GM18867 (cell line): ENCODE measurements at regions not wholly inside any gene's neighbourhood (a gene's known extent, or its start where the extent isn't known, plus 50 kb on each side); places are given as distances from the start of the nearest gene placed in this dataset.
"Not testable (repeated sequence)": the region's sequence is repeated elsewhere in the genome, so short reads cannot be mapped to it uniquely, and the experiment has no call there.

ENCODE experiments used
- ATAC-seq: cut with Tn5 transposase; IDR thresholded peaks from one replicate; pipeline ENCODE4 v1.9.1; 2021; ENCODE audit warnings: mild to moderate bottlenecking, moderate library complexity; ENCODE audit not compliant: unreplicated experiment

DNA sequence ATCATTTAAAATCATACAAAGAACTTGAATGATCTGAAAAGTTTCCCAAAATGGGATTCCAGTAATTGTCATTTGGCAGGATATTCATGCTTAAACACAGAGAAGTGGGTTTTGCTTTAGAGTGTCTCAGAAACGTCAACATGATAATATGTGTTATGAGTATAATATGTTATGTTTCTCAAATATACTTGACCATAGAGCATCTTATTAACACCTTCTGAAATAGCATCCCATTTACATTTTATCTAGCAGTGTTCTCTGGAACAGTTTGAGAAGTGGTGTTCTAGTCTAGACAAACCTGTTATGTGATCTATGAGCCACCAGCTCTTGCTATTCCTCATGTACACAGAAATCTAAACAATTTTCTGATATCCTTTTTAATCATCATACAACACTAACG, 588.8 kb upstream of the PBX1 start:
- ATAC-seq: no peak

DNA sequence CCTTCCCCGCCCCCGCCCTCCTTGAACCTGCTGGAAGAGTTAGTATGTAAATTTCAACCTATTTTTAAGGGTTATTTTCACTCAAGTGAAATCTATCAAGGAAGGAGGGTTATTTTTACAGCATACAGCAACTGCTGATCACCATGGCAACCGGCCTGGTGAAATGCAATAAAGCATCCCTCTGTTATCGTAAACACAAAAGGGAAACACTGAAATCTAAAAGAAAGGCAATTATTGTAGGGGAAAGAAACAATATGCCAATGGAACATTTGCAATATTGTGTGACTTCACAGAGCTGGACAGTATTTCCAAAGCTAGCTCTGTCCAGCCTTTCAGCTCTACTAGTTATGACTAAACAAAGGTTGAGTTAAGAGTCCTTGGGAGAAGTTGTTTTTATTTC, 588.3 kb upstream of the PBX1 start:
- no peak for ATAC-seq

DNA sequence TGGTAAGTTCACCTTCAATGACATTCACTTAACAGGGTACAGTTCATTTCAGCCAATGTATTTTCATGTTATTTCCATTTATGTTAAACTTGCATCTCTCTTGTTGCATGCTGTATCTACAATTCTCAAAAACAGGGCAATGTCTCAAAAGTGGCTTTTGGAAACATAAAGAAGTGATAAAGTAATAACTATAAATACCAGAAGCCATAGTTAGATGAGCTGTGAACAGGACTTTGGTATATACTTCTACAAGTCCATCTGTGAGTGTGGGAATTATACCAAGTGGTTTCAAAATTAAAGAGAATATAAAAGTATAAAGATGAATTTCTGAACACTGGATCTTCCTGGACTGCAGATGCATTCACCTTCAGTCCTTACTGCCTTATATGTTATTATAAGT, 585.4 kb upstream of the PBX1 start:
- ATAC-seq: no peak

DNA sequence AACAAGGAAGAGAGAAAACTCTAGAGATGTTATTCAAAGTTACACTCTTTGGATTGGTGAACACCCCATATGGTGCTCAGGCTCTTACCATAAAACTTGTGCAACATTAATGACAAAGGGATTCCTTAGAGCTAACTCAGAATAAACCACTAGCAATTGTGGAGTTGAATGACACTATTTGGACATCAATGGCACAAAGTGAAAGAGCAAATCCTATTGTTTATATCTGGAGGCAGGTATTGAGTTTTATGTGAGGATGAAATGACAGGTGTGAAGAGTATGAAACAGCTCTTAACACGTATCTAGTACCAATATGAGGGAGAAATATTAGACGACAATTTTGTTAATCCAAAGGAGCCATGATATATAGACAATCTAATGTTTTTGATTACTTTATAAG, 584.9 kb upstream of the PBX1 start:
- ATAC-seq: no peak

DNA sequence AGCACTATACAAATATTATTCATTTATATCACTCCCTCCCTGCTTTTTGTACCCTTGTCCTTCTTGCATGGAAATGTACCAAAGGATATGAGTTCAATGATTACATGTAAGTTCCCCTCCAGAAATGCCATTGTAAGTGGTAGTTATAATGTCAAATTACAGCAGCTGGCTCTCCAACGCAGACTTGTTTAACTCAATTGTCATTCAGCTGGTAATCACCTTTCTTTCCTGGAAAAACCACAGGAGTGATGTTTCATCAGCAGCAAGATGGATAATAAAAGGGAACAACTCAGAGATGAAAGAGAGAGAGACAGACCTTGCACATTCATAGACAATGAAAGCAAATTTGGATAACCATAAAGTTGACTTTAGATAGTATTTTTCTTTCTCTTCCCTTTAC, 578.6 kb upstream of the PBX1 start:
- ATAC-seq: no peak

DNA sequence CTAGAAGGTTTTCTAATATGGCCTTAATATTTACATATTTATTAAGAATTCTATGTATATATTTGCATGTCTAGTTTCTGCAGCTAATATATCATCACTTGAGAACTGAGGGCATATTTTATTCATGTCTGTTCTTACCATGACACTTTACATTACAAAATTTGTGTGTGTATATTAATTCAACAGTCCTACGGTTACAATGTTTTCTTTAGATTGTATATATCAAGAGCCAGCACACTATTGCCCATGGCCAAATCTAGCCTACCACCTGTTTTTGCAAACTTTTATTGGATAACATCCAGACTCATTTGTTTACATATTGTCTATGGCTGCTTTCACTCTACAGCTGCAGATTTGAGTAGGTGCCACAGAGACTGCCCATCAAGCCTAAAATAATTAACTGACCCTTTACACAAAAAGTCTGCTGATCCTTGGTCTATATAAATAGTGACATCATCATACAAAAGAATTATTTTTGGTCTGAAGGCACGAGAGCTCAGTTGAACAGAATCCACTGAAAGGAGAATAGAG, 577.4 kb upstream of the PBX1 start:
- ATAC-seq: no peak

GRCh38 chr1:163983097-163983496, 575.9 kb upstream of the PBX1 start:
- no peak for ATAC-seq

- no peak for ATAC-seq
These were observed 573.3 kb upstream of the PBX1 start for GRCh38 chr1:163985700-163986099.

- ATAC-seq: no peak
These were observed 559.9 kb upstream of the PBX1 start for GRCh38 chr1:163999131-163999530.

DNA sequence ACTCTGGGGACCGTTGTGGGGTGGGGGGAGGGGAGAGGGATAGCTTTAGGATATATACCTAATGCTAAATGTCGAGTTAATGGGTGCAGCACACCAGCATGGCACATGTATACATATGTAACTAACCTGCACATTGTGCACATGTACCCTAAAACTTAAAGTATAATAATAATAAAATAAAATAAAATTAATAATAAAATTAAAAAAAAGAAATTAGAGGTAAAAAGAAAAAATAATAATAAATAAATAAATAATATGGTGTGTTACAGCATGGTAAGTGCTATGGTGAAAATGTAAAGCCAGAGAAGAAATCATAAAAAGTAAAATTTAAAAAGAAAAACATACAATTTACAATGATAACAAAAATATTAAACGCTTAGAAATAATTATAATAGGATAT, 552.8 kb upstream of the PBX1 start:
- not testable (repeated sequence) for ATAC-seq

GRCh38 chr1:164006621-164007020, 552.4 kb upstream of the PBX1 start:
- no peak for ATAC-seq

DNA sequence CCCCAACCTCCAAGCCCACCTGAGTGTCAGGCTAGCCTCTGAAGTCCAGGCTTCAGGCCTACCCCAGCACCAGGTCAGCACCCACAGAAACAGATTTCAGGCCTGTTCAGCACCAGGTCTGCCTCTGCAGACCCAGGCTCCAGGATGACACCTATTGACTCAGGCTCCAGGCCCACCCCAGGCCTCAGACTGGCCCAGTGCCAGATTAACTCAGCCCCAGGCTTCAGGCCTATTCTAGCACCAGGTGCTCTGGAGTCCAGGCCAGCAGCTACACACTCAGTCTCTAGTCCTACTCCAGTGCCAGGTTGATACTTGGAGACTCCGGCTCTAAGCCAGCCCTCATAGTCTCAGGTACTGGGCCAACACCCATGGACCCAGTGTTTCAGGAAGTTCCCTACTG, 541.7 kb upstream of the PBX1 start:
- ATAC-seq: no peak

- no peak for ATAC-seq
These were observed 538.6 kb upstream of the PBX1 start for GRCh38 chr1:164020391-164020790.

DNA sequence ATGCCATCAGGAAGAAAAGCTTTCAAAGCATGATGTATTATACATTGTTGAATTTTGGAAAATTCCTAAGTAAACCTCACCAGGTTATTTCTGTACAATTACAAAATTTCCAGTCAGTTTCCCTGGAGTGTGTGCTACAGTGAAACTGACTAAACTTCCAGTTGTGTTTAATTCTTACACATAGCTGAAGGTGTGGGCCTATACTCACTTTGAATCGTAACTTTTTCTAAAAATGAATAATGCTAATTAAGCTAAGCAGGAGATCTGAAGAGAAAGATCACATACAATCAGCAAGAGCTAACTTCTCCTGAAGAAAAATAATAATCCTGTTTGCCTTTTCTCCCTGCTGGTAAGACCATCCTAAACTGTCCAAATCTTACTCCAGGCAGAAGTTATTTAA, 537.2 kb upstream of the PBX1 start:
- ATAC-seq: no peak

GRCh38 chr1:164033782-164034181, 525.2 kb upstream of the PBX1 start:
- ATAC-seq: no peak

- no peak for ATAC-seq
These were observed 518.2 kb upstream of the PBX1 start for GRCh38 chr1:164040754-164041153.

DNA sequence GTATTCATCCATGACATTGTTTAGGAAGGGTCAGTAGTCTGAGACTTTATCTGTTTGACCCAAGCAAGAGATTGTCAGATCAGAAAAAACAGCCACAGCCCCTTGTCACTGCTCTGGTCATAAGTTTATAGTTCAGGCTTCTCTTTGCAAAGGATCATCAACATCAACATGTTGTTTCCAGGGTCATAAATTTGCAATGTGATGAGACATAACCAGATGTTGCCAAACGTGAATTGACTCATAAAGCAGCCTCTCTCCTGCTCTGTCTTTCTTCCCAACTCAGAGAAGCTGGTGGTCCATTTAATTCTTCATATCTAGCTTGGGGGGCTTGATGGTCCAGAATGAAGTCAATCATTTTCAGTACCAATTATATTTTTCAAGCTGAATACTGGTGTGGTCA, 507.2 kb upstream of the PBX1 start:
- no peak for ATAC-seq

DNA sequence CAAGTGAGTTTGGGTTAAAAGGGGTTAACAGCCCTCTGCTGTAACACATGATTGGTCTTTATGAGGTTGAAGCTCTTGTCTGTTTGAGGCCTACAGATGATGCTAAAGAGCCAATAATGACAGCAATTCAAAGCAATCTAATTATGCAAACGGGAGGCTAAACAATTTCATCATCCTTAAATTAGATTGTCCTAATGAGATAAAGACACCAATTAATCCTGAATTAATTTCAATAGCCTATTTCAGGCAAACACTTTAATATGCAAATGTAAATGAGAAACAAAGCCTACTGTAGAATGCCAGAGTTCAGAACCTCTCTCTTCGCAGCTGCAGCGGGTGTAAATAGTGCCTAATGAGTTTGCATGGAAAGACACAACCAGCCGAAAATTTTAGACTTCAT, 504.7 kb upstream of the PBX1 start:
- no peak for ATAC-seq

DNA sequence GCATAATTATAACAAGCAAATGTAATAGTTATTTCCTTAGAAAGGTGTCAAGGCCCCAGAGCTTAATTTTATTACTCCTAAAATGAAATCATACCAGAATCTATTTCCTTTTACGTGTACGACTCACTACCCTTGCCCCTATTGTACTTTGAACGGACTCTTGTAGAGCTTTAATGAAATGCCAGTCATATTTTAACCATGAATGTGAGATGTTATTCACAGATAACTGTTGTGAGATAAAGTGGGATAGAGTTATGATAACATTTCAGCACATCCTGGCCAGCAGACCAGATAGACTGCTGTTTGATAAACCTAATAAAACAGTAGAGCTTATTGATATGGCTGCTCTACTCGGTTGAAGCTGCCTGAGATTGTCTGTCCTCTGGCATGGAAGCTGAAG, 500.8 kb upstream of the PBX1 start:
- no peak for ATAC-seq

DNA sequence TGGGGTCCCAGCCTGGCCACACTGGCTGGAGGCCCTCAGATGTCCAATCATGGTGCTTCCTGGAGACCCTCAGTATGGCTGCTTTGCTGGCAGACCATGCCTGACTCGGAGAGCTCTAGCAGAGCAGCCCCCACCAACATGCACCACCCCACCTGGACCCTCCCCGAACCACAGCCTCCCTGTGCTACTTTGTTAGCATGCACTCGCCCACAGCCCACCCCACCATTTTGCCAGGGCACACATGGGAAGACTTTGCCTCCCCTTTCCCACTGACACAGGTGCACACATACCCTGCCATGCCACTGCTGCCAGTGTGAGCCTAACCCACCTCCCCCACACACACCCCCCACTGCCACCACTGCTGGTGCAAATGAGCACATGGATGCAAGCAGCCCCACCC, 497.5 kb upstream of the PBX1 start:
- ATAC-seq: no peak

DNA sequence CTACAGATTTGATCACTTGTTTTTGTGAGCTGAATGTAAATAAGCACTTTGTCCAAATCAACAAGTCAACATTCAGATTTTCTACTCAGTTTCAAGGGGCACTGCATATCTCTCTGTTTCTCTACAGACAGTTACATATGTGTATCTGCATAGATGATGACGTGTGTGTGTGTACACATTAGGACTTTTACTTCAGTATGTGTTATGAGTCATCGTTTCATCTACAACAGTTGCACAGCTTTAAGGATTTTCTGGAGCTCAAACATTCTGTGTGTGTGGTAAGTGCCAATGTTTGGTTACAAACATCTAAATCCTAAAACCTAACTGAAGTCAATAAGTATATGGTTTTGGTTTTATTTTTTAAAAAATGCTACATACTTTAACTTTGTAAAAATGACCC, 494.5 kb upstream of the PBX1 start:
- ATAC-seq: no peak

DNA sequence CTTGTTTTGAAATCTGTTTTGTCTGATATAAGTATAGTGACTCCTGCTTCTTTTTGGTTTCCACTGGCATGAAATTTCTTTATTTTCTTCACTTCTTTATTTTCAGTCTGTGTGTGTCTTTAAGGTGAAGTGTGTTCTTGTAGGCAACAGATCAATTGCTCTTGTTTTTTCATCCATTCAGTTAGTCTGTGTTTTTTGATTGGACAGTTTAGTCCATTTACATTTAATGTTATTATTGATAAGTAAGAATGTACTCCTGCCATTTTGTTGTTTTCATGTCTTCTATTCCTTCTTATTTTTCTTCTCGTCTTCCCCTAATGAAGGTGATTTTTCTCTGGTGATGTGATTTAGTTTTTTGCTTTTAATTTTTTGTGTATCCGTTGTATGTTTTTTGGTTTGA, 487.7 kb upstream of the PBX1 start:
- no peak for ATAC-seq

DNA sequence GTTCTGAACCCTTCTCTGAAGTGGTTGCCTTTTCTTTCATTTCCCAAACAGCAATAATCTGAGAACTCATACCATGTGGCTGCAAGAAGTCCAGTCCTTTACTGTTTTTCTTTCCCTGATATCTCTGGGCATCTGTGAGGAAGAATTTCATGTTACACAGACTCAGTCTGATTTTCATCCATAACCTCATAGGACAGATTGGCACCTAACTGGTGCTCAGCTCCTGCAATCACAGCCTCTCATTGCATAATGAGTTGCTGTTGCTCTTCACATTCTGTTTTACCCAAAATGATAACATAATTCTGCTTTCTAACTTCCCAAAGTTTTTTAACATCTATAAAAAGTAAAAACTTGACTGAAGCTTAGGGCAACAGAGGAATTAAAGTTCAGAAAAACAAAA, 472.2 kb upstream of the PBX1 start:
- no peak for ATAC-seq

DNA sequence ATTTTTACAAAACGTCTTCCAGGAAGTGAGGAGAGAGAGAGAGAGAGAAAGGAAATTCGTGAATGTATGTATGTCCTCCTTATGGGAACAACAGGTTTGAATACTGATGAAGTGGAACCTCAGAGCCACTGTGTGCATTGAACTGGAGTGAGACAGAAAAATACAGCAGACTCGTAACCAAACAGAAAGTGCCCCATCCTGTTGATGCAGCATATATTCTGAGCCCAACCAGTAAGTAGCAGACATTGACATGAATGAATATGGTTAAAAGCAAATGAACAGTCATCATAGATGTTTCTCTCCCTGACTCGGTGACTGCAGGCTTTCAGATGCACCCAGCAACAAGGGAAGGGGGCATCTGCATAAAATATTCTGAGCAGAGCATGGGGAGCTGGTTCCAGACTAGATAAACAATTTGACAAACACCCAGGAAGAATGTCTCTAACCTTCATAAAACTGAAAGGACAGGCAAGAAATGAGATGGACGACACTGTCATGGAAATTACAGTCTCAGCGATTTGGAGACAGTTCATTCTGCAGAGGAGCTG, 471.0 kb upstream of the PBX1 start:
- no peak for ATAC-seq
